ENCODE measurements at regions not wholly inside any gene's neighbourhood (a gene's known extent, or its start where the extent isn't known, plus 50 kb on each side); places are given as distances from the start of the nearest gene placed in this dataset.

DNA sequence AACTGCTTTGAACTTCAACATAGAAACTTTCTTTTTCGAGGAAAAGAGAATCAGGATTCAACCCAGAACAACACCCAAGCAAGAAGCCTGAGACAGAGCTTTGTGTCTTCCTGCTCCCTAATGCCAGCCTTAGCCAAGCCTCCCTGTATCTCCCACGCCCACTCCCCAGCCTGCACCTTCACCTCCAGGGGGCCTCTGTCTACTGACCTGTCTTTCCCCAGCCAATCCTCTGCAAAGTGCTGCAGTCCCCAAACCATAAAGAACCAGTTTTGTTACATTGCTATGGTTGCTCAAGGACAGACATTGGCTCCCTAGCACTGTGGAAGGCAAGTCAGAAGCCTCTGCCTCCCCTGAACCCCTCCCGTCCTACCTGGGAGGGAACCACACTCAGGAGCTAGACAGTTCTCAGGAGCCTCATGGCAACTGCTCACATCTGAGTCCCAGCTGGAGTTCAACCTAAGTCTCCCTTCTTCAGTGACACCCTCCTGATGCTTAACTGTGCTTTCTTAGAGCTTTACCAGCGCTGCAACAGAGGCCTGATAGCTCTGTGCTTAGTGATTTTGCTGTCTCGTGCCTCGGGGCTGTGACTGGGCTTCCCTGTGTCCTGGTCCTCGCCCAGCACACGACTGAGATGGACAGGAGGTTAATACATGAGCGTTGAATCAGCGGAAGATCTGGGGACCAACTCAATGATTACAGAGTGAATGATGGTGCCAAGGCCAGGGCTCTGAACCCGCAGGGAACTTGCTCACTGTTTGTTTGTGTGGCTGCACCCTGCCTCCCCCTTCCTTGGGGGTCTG is 101.5 kb upstream of the DUSP22 start:
- no peak overlapping the region for H3K4me3 ChIP-seq (ENCODE audit: low read length)
- H3K27me3 ChIP-seq (ENCODE audit: insufficient read depth, low read length): no peaks in the 10 kb centered on the region
- peaks cover 45% of the 10 kb centered on the region for H3K4me1 ChIP-seq (ENCODE audit: insufficient read depth, low read length)

DNA sequence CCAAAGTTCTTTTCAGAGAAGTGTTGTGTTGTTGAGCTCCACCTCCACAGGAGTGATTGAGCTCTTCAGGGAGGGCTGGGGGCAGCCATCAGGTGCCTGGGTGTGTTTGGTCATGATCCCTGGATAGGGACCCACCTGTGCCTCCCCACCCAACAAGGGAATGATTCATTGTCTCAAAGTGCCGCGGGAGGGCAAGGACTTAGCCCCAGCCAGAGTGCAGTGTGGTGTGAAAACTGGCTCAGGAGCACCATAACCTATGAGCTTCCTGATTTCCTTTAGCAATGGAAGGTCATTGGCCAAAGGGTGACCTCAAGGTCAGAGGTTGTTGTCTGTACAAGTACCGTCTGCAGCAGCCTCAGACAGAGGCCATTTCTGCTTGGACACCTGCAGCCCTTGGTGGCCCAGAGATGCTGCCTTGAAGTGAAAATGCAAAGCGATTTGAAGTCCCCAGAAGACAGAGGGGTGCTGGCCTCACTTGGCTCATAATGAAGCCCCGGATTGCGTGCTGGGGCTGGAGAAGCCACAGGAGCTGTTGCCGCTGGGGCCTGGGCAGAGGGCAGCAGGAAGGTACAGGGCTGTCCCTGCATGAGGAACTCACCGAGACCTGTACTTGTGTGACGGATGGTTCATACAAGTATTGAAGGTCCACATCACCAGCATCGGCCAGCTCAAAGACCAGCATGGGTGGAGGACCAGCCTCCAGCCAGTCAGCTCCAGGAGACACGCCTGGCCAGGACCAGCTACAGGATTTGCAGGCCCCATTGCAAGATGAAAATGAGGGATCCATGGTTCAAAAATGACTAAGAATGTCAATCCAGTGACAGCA is 100.6 kb upstream of the DUSP22 start:
- H3K27me3 ChIP-seq (ENCODE audit: insufficient read depth, low read length): no peaks in the 10 kb centered on the region
- peaks cover 51% of the 10 kb centered on the region for H3K4me1 ChIP-seq (ENCODE audit: insufficient read depth, low read length)
- H3K9me3 ChIP-seq (ENCODE audit: low read depth, low read length): no peaks in the 10 kb centered on the region

More for the DNA sequence above, 101.5 kb upstream of the DUSP22 start:
- no peaks in the 10 kb centered on the region for H3K9me3 ChIP-seq (ENCODE audit: low read depth, low read length)

DNA sequence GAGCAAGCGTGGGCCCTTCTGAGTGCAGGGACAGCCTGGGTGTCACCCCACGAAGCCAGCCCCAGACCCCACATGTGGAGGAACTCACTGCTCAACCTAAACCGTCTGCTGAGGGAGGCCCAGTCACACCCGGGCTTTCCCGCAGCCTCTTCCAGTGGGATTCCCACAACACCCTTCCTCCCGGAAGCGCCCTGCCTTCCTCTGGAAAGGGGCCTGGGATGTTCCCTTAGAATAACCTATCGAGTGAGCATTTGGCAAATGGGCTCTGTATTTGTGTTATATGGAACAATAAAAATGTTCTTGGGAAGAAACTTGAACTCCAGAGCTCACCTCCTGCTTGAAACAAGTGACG is 100.0 kb upstream of the DUSP22 start:
- peaks cover 51% of the 10 kb centered on the region for H3K4me1 ChIP-seq (ENCODE audit: insufficient read depth, low read length)
- H3K4me3 ChIP-seq (ENCODE audit: low read length): no peak overlapping the region
- no peaks in the 10 kb centered on the region for H3K27me3 ChIP-seq (ENCODE audit: insufficient read depth, low read length)
- H3K9me3 ChIP-seq (ENCODE audit: low read depth, low read length): no peaks in the 10 kb centered on the region

More for the DNA sequence above, 100.6 kb upstream of the DUSP22 start:
- H3K4me3 ChIP-seq (ENCODE audit: low read length): no peak overlapping the region

DNA sequence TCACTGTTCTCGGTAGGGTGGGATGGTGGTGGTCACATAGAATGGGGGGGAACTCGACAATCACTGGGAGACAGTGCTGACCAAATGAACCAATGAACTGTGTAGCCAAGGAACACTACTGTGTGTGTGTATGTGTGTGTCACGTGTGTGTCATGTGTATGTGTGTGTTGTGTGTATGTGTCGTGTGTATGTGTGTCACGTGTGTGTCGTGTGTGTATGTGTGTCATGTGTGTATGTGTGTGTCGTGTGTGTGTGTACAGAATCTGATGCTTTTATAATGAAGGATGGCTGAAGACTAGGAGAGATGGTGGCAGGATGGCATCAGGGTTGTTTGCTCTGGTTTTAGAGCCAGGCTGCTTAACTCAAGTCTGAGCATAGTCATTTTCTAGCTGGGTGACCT is 99.1 kb upstream of the DUSP22 start:
- no peak overlapping the region for H3K4me3 ChIP-seq (ENCODE audit: low read length)
- no peaks in the 10 kb centered on the region for H3K27me3 ChIP-seq (ENCODE audit: insufficient read depth, low read length)
- peaks cover 44% of the 10 kb centered on the region for H3K4me1 ChIP-seq (ENCODE audit: insufficient read depth, low read length)
- H3K9me3 ChIP-seq (ENCODE audit: low read depth, low read length): no peaks in the 10 kb centered on the region

DNA sequence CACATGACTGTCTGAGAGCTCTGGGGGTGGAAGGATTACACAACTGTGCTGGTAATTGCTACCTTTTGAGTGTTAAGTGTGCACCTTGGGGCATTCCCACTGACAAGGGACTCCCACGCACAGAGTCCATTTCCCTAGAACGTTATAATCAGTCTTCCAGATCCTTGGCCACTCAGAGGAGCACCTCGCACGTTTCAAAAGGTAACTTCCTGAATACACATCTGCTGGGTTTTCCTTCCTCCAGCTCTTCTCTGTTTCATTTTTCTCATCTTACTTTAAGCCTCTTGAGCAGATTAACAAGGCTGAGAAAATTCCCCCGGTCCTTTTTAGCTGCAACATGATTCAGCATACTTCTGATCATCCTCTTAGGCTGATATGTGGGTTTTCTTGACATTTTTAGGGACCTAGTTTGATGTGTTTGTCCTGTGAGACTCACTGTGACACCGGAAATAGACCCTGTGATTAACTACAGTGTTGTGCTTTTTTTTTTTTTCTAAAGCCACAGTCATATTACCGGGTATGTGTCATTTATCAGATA is 98.4 kb upstream of the DUSP22 start:
- H3K9me3 ChIP-seq (ENCODE audit: low read depth, low read length): no peaks in the 10 kb centered on the region
- peaks cover 42% of the 10 kb centered on the region for H3K4me1 ChIP-seq (ENCODE audit: insufficient read depth, low read length)
- no peak overlapping the region for H3K4me3 ChIP-seq (ENCODE audit: low read length)
- no peaks in the 10 kb centered on the region for H3K27me3 ChIP-seq (ENCODE audit: insufficient read depth, low read length)

DNA sequence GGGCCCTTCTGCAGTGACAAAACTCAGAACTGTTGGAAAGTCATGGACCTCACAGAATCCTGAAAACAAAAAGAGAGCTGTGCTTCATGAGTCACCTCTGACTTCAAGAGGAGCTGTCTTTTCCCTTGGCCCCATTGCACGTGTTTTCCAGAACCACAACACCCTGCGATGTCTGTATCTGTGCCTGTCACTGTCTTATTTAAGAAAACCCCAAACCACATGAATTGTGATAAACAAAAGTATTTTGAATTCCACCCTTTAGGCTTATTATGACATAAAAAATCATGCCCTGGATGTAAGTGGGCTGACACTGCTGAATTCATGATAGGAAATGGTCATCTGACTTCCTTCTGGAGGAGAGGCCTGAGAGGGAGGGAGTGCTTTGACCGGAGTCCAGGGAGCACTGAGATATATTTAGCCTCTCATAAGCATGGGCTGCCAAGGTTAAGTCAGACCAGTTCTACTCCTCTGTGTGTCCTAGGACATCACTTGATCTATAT is 96.4 kb upstream of the DUSP22 start:
- Histone ChIP-seq H3K4me3 (ENCODE audit: low read length) (no peak overlapping the region), H3K4me1 (ENCODE audit: insufficient read depth, low read length) (peaks cover 28% of the 10 kb centered on the region), H3K9me3 (ENCODE audit: low read depth, low read length) (no peaks in the 10 kb centered on the region), H3K27me3 (ENCODE audit: insufficient read depth, low read length) (no peaks in the 10 kb centered on the region)

DNA sequence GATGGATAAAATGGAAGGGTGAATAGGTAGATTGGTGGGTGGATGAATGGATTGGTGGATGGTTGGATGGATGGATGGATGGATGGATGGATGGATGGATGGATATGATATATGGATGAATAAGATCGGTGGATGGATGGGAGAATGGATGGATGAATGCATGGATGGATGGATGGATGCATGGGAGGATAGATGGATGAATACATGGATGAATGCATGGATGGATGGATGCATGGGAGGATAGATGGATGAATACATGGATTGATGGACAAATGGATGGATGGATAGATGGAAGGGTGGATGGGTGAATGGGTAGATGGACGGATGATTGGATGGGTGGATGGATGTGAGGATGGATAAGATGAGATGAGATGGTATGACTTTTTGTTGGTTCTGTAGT is 95.7 kb upstream of the DUSP22 start:
- no peak overlapping the region for H3K4me3 ChIP-seq (ENCODE audit: low read length)
- no peaks in the 10 kb centered on the region for H3K9me3 ChIP-seq (ENCODE audit: low read depth, low read length)
- peaks cover 28% of the 10 kb centered on the region for H3K4me1 ChIP-seq (ENCODE audit: insufficient read depth, low read length)
- H3K27me3 ChIP-seq (ENCODE audit: insufficient read depth, low read length): no peaks in the 10 kb centered on the region

DNA sequence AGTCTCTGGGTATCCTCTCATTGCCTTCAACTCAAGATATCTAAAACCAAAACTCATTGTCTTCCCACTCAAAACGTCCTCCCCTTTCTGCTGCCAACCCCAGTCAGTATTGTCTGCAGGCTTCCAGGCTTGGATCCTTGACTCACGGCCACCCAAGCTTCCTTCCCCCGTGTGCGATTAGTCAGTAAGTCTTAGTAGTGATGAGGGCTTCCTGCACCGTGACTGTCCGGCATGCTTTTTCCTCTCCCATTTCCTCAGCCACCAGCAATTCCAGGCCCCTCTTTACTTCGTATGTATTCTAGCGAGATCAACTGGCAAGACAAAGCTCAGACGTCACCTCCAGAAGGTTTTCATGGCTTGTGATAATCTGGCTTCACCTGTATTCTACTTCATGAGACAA is 88.6 kb upstream of the DUSP22 start:
- no peak overlapping the region for H3K4me3 ChIP-seq (ENCODE audit: low read length)
- H3K4me1 ChIP-seq (ENCODE audit: insufficient read depth, low read length): peaks cover 4% of the 10 kb centered on the region
- H3K9me3 ChIP-seq (ENCODE audit: low read depth, low read length): no peaks in the 10 kb centered on the region
- no peaks in the 10 kb centered on the region for H3K27me3 ChIP-seq (ENCODE audit: insufficient read depth, low read length)

DNA sequence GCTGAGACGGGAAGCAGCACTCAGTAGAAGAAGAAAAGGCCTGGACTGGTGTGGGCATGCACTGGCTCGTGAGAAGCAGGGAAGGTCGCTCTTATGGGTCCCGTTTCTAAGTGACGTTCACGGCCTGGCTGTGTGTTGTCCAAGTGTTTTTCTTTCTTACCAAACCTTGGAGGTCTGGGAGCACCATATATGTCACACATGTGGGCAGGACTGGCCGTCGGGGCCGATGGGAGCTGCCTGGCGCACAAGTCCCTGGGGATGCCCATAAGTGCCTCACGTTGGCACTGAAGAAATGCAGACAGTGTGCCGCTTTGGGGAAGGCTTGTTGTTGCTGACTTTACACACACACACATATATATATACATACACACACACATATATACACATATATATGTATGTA is 86.0 kb upstream of the DUSP22 start:
- H3K27me3 ChIP-seq (ENCODE audit: insufficient read depth, low read length): no peaks in the 10 kb centered on the region
- no peaks in the 10 kb centered on the region for H3K9me3 ChIP-seq (ENCODE audit: low read depth, low read length)
- no peak overlapping the region for H3K4me3 ChIP-seq (ENCODE audit: low read length)
- H3K4me1 ChIP-seq (ENCODE audit: insufficient read depth, low read length): peaks cover 12% of the 10 kb centered on the region

DNA sequence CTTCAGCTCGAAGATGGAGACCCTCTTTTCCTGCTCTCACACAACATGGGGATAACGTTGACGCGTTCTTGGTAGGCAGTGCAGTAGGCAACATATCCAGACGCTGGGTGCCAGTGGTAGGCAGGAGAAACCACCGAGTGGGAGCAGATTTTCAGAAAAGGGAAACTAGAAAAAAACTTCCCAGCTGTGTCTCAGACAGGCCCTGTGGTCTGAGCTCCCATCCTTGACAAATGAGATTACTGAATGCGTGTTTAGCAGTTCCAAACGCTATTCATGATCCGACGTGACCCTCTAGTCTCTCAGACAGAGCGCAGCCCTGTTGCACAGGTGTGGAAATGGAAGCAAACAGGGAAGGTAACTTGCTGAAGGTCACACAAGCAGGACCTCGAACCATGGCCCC is 83.9 kb upstream of the DUSP22 start:
- Histone ChIP-seq H3K9me3 (ENCODE audit: low read depth, low read length) (no peaks in the 10 kb centered on the region), H3K4me3 (ENCODE audit: low read length) (no peak overlapping the region), H3K4me1 (ENCODE audit: insufficient read depth, low read length) (peaks cover 12% of the 10 kb centered on the region), H3K27me3 (ENCODE audit: insufficient read depth, low read length) (no peaks in the 10 kb centered on the region)

DNA sequence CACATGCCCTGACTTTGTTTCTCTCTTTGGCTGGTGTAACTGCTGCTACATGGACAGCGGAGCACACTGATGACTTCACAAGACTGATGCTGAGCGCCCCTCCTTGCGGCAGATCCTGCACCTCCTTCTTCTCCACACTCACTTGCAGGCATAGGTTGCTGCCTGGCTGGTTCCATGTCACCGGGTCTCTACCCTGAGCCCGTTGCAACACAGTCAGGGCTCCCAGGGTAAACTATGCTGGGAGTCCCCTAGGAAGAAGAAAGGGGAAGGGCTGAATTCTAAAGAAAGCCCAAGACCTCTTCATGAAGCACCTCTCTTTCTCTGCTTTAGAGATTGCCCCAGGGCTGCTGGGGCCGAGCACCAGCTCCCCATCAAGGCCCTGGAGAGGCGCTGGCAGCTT is 83.3 kb upstream of the DUSP22 start:
- Histone ChIP-seq H3K4me3 (ENCODE audit: low read length) (no peak overlapping the region), H3K4me1 (ENCODE audit: insufficient read depth, low read length) (peaks cover 12% of the 10 kb centered on the region), H3K27me3 (ENCODE audit: insufficient read depth, low read length) (no peaks in the 10 kb centered on the region), H3K9me3 (ENCODE audit: low read depth, low read length) (no peaks in the 10 kb centered on the region)

DNA sequence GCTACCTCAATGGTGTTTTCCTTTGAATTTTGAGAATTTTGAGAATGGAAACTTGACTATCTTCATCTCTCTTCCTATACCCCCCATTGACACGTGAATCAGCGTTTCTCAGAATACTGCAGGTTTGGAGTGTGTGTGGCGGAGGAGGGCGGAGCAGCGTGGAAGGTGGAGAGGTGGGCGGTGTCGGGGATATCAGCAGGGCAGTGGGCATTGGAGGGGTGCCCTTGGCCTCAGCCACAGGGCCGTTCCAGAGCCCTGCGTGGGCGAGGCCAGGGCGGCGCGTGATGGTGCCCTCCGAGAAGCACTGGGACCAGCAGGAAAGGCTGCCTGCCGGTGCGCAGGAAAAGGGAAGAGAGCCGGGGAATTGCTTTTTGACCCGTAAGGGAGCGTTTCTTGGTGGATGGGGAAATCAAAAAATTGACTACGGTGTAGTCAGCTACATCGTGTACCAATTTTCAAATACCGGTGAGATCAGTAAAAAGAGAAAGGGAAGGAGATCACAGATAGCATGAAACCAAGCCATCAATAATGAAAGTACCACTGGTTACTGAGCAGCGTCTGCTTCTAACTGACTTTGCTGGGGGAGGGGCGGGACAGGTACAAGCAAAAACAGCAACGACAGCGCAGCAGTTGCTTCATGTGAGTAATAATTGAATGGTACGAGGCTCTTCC is 82.7 kb upstream of the DUSP22 start:
- peaks cover 12% of the 10 kb centered on the region for H3K4me1 ChIP-seq (ENCODE audit: insufficient read depth, low read length)
- no peaks in the 10 kb centered on the region for H3K9me3 ChIP-seq (ENCODE audit: low read depth, low read length)
- no peaks in the 10 kb centered on the region for H3K27me3 ChIP-seq (ENCODE audit: insufficient read depth, low read length)
- no peak overlapping the region for H3K4me3 ChIP-seq (ENCODE audit: low read length)

DNA sequence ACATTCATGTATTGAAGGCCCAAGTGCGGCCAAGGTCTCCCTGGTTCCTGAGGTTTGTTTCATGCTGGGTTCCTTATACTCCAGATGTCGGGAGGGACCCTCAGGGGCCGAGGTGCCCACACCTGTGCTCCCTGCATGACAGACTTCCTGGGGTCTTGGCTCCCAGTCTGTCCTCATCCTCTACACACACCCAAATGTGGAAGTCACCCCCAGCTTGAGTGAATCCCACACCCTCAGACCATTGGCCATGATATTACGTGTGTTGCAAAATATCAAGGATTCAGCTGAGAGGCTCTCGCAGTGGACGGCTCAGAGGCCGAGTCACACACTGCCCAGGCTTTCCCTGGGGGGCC is 82.2 kb upstream of the DUSP22 start:
- Histone ChIP-seq H3K9me3 (ENCODE audit: low read depth, low read length) (no peaks in the 10 kb centered on the region), H3K4me3 (ENCODE audit: low read length) (no peak overlapping the region), H3K4me1 (ENCODE audit: insufficient read depth, low read length) (peaks cover 12% of the 10 kb centered on the region), H3K27me3 (ENCODE audit: insufficient read depth, low read length) (no peaks in the 10 kb centered on the region)

DNA sequence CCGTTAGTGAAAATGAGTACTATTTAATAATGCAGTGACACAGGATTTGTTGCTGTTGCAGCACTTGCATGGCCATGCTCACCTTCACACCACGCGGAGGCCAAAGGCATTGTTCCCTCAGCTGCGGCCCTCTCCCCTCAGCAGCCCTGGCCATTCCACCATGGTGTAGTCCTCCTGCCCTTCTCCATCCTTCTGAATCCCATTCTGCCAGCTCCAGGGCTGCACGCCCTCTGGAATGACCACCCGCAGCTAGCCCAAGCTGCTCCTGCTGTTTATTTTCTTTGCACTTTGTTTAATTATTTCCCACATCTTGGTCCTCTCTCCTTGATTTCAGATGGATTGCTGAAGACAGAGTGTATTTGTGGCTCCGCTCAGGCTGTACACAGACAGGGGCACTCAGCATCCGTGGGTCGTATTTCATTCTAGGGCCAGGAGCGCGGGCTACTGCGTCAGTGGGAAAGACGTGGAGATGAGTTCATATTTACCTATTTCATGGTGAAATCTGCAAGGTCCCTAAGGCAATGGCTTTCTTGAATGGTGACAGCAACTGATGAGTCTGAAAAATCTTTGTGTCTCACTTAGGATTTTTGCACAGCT is 81.4 kb upstream of the DUSP22 start:
- peaks cover 17% of the 10 kb centered on the region for H3K4me1 ChIP-seq (ENCODE audit: insufficient read depth, low read length)
- no peak overlapping the region for H3K4me3 ChIP-seq (ENCODE audit: low read length)
- no peaks in the 10 kb centered on the region for H3K9me3 ChIP-seq (ENCODE audit: low read depth, low read length)
- H3K27me3 ChIP-seq (ENCODE audit: insufficient read depth, low read length): no peaks in the 10 kb centered on the region

Measured in mononuclear cell (primary cell).